ENCODE measurements at regions not wholly inside any gene's neighbourhood (a gene's known extent, or its start where the extent isn't known, plus 50 kb on each side); places are given as distances from the start of the nearest gene placed in this dataset.

DNA sequence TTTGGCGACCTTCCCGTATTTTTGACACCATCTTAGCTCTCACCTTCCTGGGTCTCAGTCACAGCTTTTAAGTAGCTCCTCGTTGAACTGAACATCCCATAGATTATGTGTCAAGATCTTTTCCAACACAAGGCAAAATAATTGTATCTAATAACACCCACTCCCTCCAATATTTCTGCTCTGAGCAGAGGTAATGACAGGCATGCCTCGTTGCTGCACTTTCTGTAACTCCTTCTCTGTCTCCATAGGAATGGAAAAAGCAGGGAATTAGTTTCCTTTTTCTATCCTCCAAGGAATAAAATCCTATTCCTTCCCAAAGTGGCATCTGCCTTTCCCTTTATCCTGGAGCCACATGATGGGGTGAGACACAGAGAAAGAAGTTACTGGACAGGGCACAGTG is 174.0 kb upstream of the CDH20 start:
- no peaks in the 10 kb centered on the region for H3K36me3 ChIP-seq (ENCODE audit: insufficient read depth, low read length)
- H3K4me1 ChIP-seq (ENCODE audit: insufficient read depth, low read length), result no peaks in the 10 kb centered on the region
- no peak overlapping the region for H3K27ac ChIP-seq (ENCODE audit: low read depth, low read length)
- no peaks in the 10 kb centered on the region for H3K9me3 ChIP-seq (ENCODE audit: insufficient read depth, low read depth, low read length)
- no peak overlapping the region for H3K9ac ChIP-seq (ENCODE audit: low read depth, low read length)
- H3K27me3 ChIP-seq (ENCODE audit: insufficient read depth, low read length), result no peaks in the 10 kb centered on the region
- H3K4me3 ChIP-seq (ENCODE audit: low read length), result no peak overlapping the region
- WGBS, result 86% methylated on average over 4 of the region's 4 CpGs

DNA sequence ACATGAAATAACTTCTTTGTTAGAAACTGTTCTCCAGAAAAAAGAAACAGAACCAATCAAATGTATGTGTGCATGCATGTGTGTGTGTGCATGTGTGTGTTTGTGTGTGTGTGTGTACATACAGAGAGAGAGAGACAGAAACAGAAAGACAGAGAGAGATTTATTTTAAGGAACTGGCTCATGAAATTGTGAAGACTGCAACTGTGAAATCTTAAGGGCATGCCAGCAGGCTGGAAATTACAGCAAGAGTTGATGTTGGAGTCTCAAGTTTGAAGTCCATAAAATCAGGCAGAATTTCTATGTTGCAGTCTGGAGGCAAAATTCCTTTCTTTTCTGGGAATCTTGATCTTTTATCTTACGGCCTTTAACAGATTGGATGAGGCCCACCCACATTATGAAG is 168.9 kb upstream of the CDH20 start:
- 89% methylated on average over 1 of the region's 1 CpG for WGBS

GRCh38 chr18:61167902-61168301 is 165.3 kb upstream of the CDH20 start:
- 100% methylated on average over 1 of the region's 1 CpG for WGBS
- Histone ChIP-seq H3K9ac (ENCODE audit: low read depth, low read length) (no peak overlapping the region), H3K4me1 (ENCODE audit: insufficient read depth, low read length) (no peaks in the 10 kb centered on the region), H3K9me3 (ENCODE audit: insufficient read depth, low read depth, low read length) (no peaks in the 10 kb centered on the region), H3K27me3 (ENCODE audit: insufficient read depth, low read length) (no peaks in the 10 kb centered on the region), H3K36me3 (ENCODE audit: insufficient read depth, low read length) (no peaks in the 10 kb centered on the region), H3K27ac (ENCODE audit: low read depth, low read length) (no peak overlapping the region), H3K4me3 (ENCODE audit: low read length) (no peak overlapping the region)

More for the DNA sequence above, 168.9 kb upstream of the CDH20 start:
- Histone ChIP-seq H3K9me3 (ENCODE audit: insufficient read depth, low read depth, low read length) (no peaks in the 10 kb centered on the region), H3K27me3 (ENCODE audit: insufficient read depth, low read length) (no peaks in the 10 kb centered on the region), H3K9ac (ENCODE audit: low read depth, low read length) (no peak overlapping the region), H3K36me3 (ENCODE audit: insufficient read depth, low read length) (no peaks in the 10 kb centered on the region), H3K4me3 (ENCODE audit: low read length) (no peak overlapping the region), H3K27ac (ENCODE audit: low read depth, low read length) (no peak overlapping the region), H3K4me1 (ENCODE audit: insufficient read depth, low read length) (no peaks in the 10 kb centered on the region)

- no peak overlapping the region for H3K27ac ChIP-seq (ENCODE audit: low read depth, low read length)
- no peak overlapping the region for H3K4me3 ChIP-seq (ENCODE audit: low read length)
- 88% methylated on average over 4 of the region's 4 CpGs for WGBS
- no peaks in the 10 kb centered on the region for H3K27me3 ChIP-seq (ENCODE audit: insufficient read depth, low read length)
- no peaks in the 10 kb centered on the region for H3K36me3 ChIP-seq (ENCODE audit: insufficient read depth, low read length)
- no peaks in the 10 kb centered on the region for H3K4me1 ChIP-seq (ENCODE audit: insufficient read depth, low read length)
- H3K9me3 ChIP-seq (ENCODE audit: insufficient read depth, low read depth, low read length), result no peaks in the 10 kb centered on the region
- no peak overlapping the region for H3K9ac ChIP-seq (ENCODE audit: low read depth, low read length)
These were observed 163.8 kb upstream of the CDH20 start for GRCh38 chr18:61169386-61169785.

GRCh38 chr18:61172624-61173023 is 160.6 kb upstream of the CDH20 start:
- Histone ChIP-seq H3K27me3 (ENCODE audit: insufficient read depth, low read length) (no peaks in the 10 kb centered on the region), H3K36me3 (ENCODE audit: insufficient read depth, low read length) (no peaks in the 10 kb centered on the region), H3K9me3 (ENCODE audit: insufficient read depth, low read depth, low read length) (no peaks in the 10 kb centered on the region), H3K9ac (ENCODE audit: low read depth, low read length) (no peak overlapping the region), H3K27ac (ENCODE audit: low read depth, low read length) (no peak overlapping the region), H3K4me1 (ENCODE audit: insufficient read depth, low read length) (no peaks in the 10 kb centered on the region), H3K4me3 (ENCODE audit: low read length) (no peak overlapping the region)
- WGBS, result 100% methylated on average over 1 of the region's 1 CpG

DNA sequence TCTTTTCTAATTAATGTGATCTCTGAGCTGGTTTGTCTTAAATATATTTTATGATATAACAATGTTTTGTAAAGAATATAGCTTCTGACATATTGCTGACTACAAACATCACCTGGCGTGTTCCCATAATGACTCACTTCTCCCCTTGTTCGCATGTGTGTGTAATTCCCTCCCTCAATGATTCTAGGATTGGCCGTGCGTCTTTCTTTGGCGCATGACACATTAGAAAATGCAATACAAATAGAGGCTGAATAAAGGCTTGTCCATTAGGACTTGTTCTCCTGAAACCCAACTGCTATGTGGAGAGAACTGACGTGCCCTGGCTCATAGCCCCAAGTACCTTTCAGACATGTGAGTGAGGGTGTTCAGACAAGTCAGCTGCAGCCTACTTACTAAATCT is 159.7 kb upstream of the CDH20 start:
- H3K9ac ChIP-seq (ENCODE audit: low read depth, low read length), result no peak overlapping the region
- no peaks in the 10 kb centered on the region for H3K4me1 ChIP-seq (ENCODE audit: insufficient read depth, low read length)
- H3K4me3 ChIP-seq (ENCODE audit: low read length), result no peak overlapping the region
- H3K9me3 ChIP-seq (ENCODE audit: insufficient read depth, low read depth, low read length), result no peaks in the 10 kb centered on the region
- H3K27me3 ChIP-seq (ENCODE audit: insufficient read depth, low read length), result no peaks in the 10 kb centered on the region
- WGBS, result 96% methylated on average over 6 of the region's 6 CpGs
- no peak overlapping the region for H3K27ac ChIP-seq (ENCODE audit: low read depth, low read length)
- H3K36me3 ChIP-seq (ENCODE audit: insufficient read depth, low read length), result no peaks in the 10 kb centered on the region

GRCh38 chr18:61183798-61184197 is 149.4 kb upstream of the CDH20 start:
- Histone ChIP-seq H3K27me3 (ENCODE audit: insufficient read depth, low read length) (no peaks in the 10 kb centered on the region), H3K36me3 (ENCODE audit: insufficient read depth, low read length) (no peaks in the 10 kb centered on the region), H3K4me3 (ENCODE audit: low read length) (no peak overlapping the region), H3K4me1 (ENCODE audit: insufficient read depth, low read length) (no peaks in the 10 kb centered on the region), H3K9me3 (ENCODE audit: insufficient read depth, low read depth, low read length) (no peaks in the 10 kb centered on the region), H3K9ac (ENCODE audit: low read depth, low read length) (no peak overlapping the region), H3K27ac (ENCODE audit: low read depth, low read length) (no peak overlapping the region)

DNA sequence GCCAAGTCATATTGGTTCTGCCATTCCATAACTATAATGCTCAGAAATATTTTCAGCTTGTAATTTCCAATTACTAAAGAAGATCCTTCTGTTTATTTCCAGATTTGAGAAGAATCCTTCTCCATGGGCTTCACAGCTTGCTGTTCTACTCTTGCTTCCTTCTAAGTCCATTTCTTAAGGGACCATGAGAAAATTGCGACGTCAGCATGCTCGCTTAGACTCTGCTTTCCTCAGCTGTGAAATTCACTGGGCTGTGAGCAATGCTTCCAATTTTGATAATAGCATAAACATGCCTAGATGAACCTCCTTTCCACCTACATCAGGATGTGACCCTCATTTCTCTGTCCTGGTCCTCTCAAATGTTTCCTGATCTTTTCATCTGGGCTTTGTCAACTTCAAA is 145.3 kb upstream of the CDH20 start:
- WGBS, result over 99% methylated on average over 3 of the region's 3 CpGs
- Histone ChIP-seq H3K9me3 (ENCODE audit: insufficient read depth, low read depth, low read length) (no peaks in the 10 kb centered on the region), H3K27me3 (ENCODE audit: insufficient read depth, low read length) (no peaks in the 10 kb centered on the region), H3K27ac (ENCODE audit: low read depth, low read length) (no peak overlapping the region), H3K36me3 (ENCODE audit: insufficient read depth, low read length) (no peaks in the 10 kb centered on the region), H3K9ac (ENCODE audit: low read depth, low read length) (no peak overlapping the region), H3K4me1 (ENCODE audit: insufficient read depth, low read length) (no peaks in the 10 kb centered on the region), H3K4me3 (ENCODE audit: low read length) (no peak overlapping the region)

- Histone ChIP-seq H3K36me3 (ENCODE audit: insufficient read depth, low read length) (no peaks in the 10 kb centered on the region), H3K4me1 (ENCODE audit: insufficient read depth, low read length) (no peaks in the 10 kb centered on the region), H3K9ac (ENCODE audit: low read depth, low read length) (no peak overlapping the region), H3K4me3 (ENCODE audit: low read length) (no peak overlapping the region), H3K9me3 (ENCODE audit: insufficient read depth, low read depth, low read length) (no peaks in the 10 kb centered on the region), H3K27ac (ENCODE audit: low read depth, low read length) (no peak overlapping the region), H3K27me3 (ENCODE audit: insufficient read depth, low read length) (no peaks in the 10 kb centered on the region)
- WGBS, result no CpG with 5 or more reads among the region's 3 CpGs
These were observed 143.9 kb upstream of the CDH20 start for GRCh38 chr18:61189376-61189775.

GRCh38 chr18:61194726-61195125 is 138.5 kb upstream of the CDH20 start:
- no peaks in the 10 kb centered on the region for H3K4me1 ChIP-seq (ENCODE audit: insufficient read depth, low read length)
- H3K9me3 ChIP-seq (ENCODE audit: insufficient read depth, low read depth, low read length), result no peaks in the 10 kb centered on the region
- WGBS, result 94% methylated on average over 4 of the region's 4 CpGs

GRCh38 chr18:61196750-61197149 is 136.5 kb upstream of the CDH20 start:
- no peak overlapping the region for H3K9ac ChIP-seq (ENCODE audit: low read depth, low read length)
- no peaks in the 10 kb centered on the region for H3K9me3 ChIP-seq (ENCODE audit: insufficient read depth, low read depth, low read length)
- no peaks in the 10 kb centered on the region for H3K4me1 ChIP-seq (ENCODE audit: insufficient read depth, low read length)
- H3K4me3 ChIP-seq (ENCODE audit: low read length), result no peak overlapping the region
- H3K27me3 ChIP-seq (ENCODE audit: insufficient read depth, low read length), result no peaks in the 10 kb centered on the region
- 98% methylated on average over 3 of the region's 4 CpGs for WGBS
- no peaks in the 10 kb centered on the region for H3K36me3 ChIP-seq (ENCODE audit: insufficient read depth, low read length)
- no peak overlapping the region for H3K27ac ChIP-seq (ENCODE audit: low read depth, low read length)

More at GRCh38 chr18:61194726-61195125, 138.5 kb upstream of the CDH20 start:
- Histone ChIP-seq H3K27ac (ENCODE audit: low read depth, low read length) (no peak overlapping the region), H3K4me3 (ENCODE audit: low read length) (no peak overlapping the region), H3K27me3 (ENCODE audit: insufficient read depth, low read length) (no peaks in the 10 kb centered on the region), H3K36me3 (ENCODE audit: insufficient read depth, low read length) (no peaks in the 10 kb centered on the region), H3K9ac (ENCODE audit: low read depth, low read length) (no peak overlapping the region)

GRCh38 chr18:61198486-61198885 is 134.7 kb upstream of the CDH20 start:
- no peaks in the 10 kb centered on the region for H3K36me3 ChIP-seq (ENCODE audit: insufficient read depth, low read length)
- H3K9ac ChIP-seq (ENCODE audit: low read depth, low read length), result no peak overlapping the region

More at GRCh38 chr18:61198486-61198885, 134.7 kb upstream of the CDH20 start:
- H3K27me3 ChIP-seq (ENCODE audit: insufficient read depth, low read length), result no peaks in the 10 kb centered on the region
- no peak overlapping the region for H3K4me3 ChIP-seq (ENCODE audit: low read length)
- no peaks in the 10 kb centered on the region for H3K4me1 ChIP-seq (ENCODE audit: insufficient read depth, low read length)
- no peaks in the 10 kb centered on the region for H3K9me3 ChIP-seq (ENCODE audit: insufficient read depth, low read depth, low read length)
- H3K27ac ChIP-seq (ENCODE audit: low read depth, low read length), result no peak overlapping the region
